Naive thymus-derived CD4-positive, alpha-beta T cell (primary cell): ENCODE measurements at regions not wholly inside any gene's neighbourhood (a gene's known extent, or its start where the extent isn't known, plus 50 kb on each side); places are given as distances from the start of the nearest gene placed in this dataset.

ENCODE experiments used
- ATAC-seq: fragments of 150-1000 bp; cut with Tn5 transposase; 2 replicates; pipeline ENCODE4 v1.10.0; 2021; ENCODE audit warnings: mild to moderate bottlenecking, moderate library complexity
- CTCF ChIA-PET: fragments of 350-600 bp; sonication (Branson Sonifier 250); formaldehyde crosslinking; loops from one replicate; lab custom pipeline; 2021; ENCODE audit warnings: antibody characterized with exemption; lab: Charles Lee
- POLR2A ChIA-PET: fragments of 350-600 bp; sonication (Branson Sonifier 250); formaldehyde crosslinking; loops from one replicate; lab custom pipeline; 2021; ENCODE audit warnings: antibody characterized with exemption, inconsistent platforms; lab: Charles Lee
- DNase-seq, 9 donors: peaks; one replicate each; pipeline versions ENCODE4 v3.0.0 to v3.0.0-alpha.2; 2020 to 2022; ENCODE audit warnings: mixed read lengths in 1 of 9
- H3K27ac ChIP-seq: one replicate; pipeline ENCODE4 v1.7.0; 2013; ENCODE audit warnings: mild to moderate bottlenecking, low read depth, low read length, moderate library complexity
- H3K27me3 ChIP-seq, 2 donors: one replicate each; pipeline ENCODE4 v1.7.0; 2013; ENCODE audit warnings: low read length in 2 of 2, mild to moderate bottlenecking in 2 of 2, moderate library complexity in 2 of 2; ENCODE audit not compliant: control insufficient read depth in 2 of 2, insufficient read depth in 2 of 2
- H3K36me3 ChIP-seq, 3 experiments: 1 replicate in 2 of 3; 2 replicates in 1 of 3; pipeline ENCODE4 v1.7.0; 2013; ENCODE audit warnings: low read length in 3 of 3, mild to moderate bottlenecking in 3 of 3, moderate library complexity in 1 of 3; ENCODE audit not compliant: insufficient read depth in 3 of 3, control insufficient read depth in 2 of 3
- H3K4me1 ChIP-seq, 2 donors: one replicate each; pipeline ENCODE4 v1.7.0; 2013; ENCODE audit warnings: low read length in 2 of 2, mild to moderate bottlenecking in 2 of 2, moderate library complexity in 1 of 2; ENCODE audit not compliant: control insufficient read depth in 2 of 2, insufficient read depth in 2 of 2
- H3K4me3 ChIP-seq: 2 replicates; pipeline ENCODE4 v1.7.0; 2013; ENCODE audit warnings: mild to moderate bottlenecking, low read length
- H3K9me3 ChIP-seq, 3 experiments: 1 replicate in 2 of 3; 2 replicates in 1 of 3; pipeline ENCODE4 v1.7.0; 2013; ENCODE audit warnings: low read length in 3 of 3; ENCODE audit not compliant: control insufficient read depth in 2 of 3
- H3K27ac Mint-ChIP-seq, 9 donors: one replicate each; pipeline ENCODE4 v1.8.0; 2020 to 2022; ENCODE audit warnings: mixed read lengths in 9 of 9, mild to moderate bottlenecking in 8 of 9, moderate library complexity in 5 of 9, inconsistent platforms in 2 of 9
- H3K27me3 Mint-ChIP-seq, 5 donors: one replicate each; pipeline ENCODE4 v1.8.0; 2021 to 2022; ENCODE audit warnings: mixed read lengths in 5 of 5, mild to moderate bottlenecking in 1 of 5
- H3K36me3 Mint-ChIP-seq, 5 donors: one replicate each; pipeline ENCODE4 v1.8.0; 2020 to 2022; ENCODE audit warnings: mixed read lengths in 5 of 5, mild to moderate bottlenecking in 3 of 5, inconsistent platforms in 1 of 5
- H3K4me1 Mint-ChIP-seq, 7 donors: one replicate each; pipeline ENCODE4 v1.8.0; 2020 to 2022; ENCODE audit warnings: mixed read lengths in 7 of 7, mild to moderate bottlenecking in 3 of 7, inconsistent platforms in 1 of 7
- H3K4me3 Mint-ChIP-seq, 10 donors: one replicate each; pipeline ENCODE4 v1.8.0; 2020 to 2022; ENCODE audit warnings: mild to moderate bottlenecking in 10 of 10, mixed read lengths in 10 of 10, moderate library complexity in 6 of 10, inconsistent platforms in 2 of 10
- H3K9me3 Mint-ChIP-seq, 11 donors: one replicate each; pipeline ENCODE4 v1.8.0; 2020 to 2022; ENCODE audit warnings: mixed read lengths in 11 of 11, mild to moderate bottlenecking in 4 of 11, inconsistent platforms in 1 of 11, moderate library complexity in 1 of 11
- intact Hi-C, 2 donors: fragments of 100-400 bp; cut with micrococcal nuclease; formaldehyde crosslinking; loops; one replicate each; pipeline ENCODE4 v1.15.1; 2023

GRCh38 chr22:22768885-22769284 lies 118.7 kb upstream of the IGLL5 start:
- ChIA-PET CTCF (interaction anchor here (0.8 to 2.4 kb wide), 8 partner anchors 9 to 189 kb away, joined by 3 to 29 read pairs (median 4); no protein-coding TSS in a partner anchor), POLR2A (no interaction called here)
- no peaks in the 10 kb centered on the region for H3K9me3 ChIP-seq
- intact Hi-C loops: no loop called here
- H3K4me1 ChIP-seq: peaks cover 0 to 49% of the 10 kb centered on the region in 2 donors
- H3K9me3 Mint-ChIP-seq: peaks cover 0 to 2% (median 0%) of the 10 kb centered on the region in 11 donors
- no peak for ATAC-seq
- no peak overlapping the region for H3K27ac ChIP-seq
- H3K4me3 Mint-ChIP-seq: no peak overlapping the region
- H3K27ac Mint-ChIP-seq: no peak overlapping the region
- H3K36me3 Mint-ChIP-seq: no peaks in the 10 kb centered on the region
- peaks cover 5 to 26% (median 11%) of the 10 kb centered on the region in 5 donors for H3K27me3 Mint-ChIP-seq
- DNase-seq: no peak
- H3K4me1 Mint-ChIP-seq: peaks cover 0 to 5% (median 0%) of the 10 kb centered on the region in 7 donors
- no peaks in the 10 kb centered on the region for H3K36me3 ChIP-seq
- no peak overlapping the region for H3K4me3 ChIP-seq
- no peaks in the 10 kb centered on the region for H3K27me3 ChIP-seq

- ATAC-seq (no peak), DNase-seq (no peak)
- peaks cover 0 to 6% (median 0%) of the 10 kb centered on the region in 7 donors for H3K4me1 Mint-ChIP-seq
- CTCF ChIA-PET: interaction anchor here (0.8 to 2.4 kb wide), 13 partner anchors 9 to 188 kb away, joined by 3 to 29 read pairs (median 4); no protein-coding TSS in a partner anchor
- POLR2A ChIA-PET: no interaction called here
- peaks cover 5 to 26% (median 11%) of the 10 kb centered on the region in 5 donors for H3K27me3 Mint-ChIP-seq
- H3K27ac ChIP-seq: no peak overlapping the region
- peaks cover 0 to 2% (median 0%) of the 10 kb centered on the region in 11 donors for H3K9me3 Mint-ChIP-seq
- no peaks in the 10 kb centered on the region for H3K27me3 ChIP-seq
- H3K9me3 ChIP-seq: no peaks in the 10 kb centered on the region
- intact Hi-C loops: no loop called here
- no peak overlapping the region for H3K4me3 ChIP-seq
- H3K27ac Mint-ChIP-seq: no peak overlapping the region
- H3K36me3 ChIP-seq: no peaks in the 10 kb centered on the region
- H3K4me1 ChIP-seq: peaks cover 0 to 46% of the 10 kb centered on the region in 2 donors
- H3K4me3 Mint-ChIP-seq: no peak overlapping the region
- no peaks in the 10 kb centered on the region for H3K36me3 Mint-ChIP-seq
Observed at GRCh38 chr22:22769434-22770279, 118.0 kb upstream of the IGLL5 start.

- Histone ChIP-seq H3K4me1 (peaks cover 0 to 49% of the 10 kb centered on the region in 2 donors), H3K27ac (no peak overlapping the region), H3K9me3 (no peaks in the 10 kb centered on the region), H3K4me3 (no peak overlapping the region), H3K27me3 (no peaks in the 10 kb centered on the region), H3K36me3 (no peaks in the 10 kb centered on the region)
- intact Hi-C loops: no loop called here
- H3K4me3 Mint-ChIP-seq: no peak overlapping the region
- H3K9me3 Mint-ChIP-seq: peaks cover 0 to 2% (median 0%) of the 10 kb centered on the region in 11 donors
- no peaks in the 10 kb centered on the region for H3K36me3 Mint-ChIP-seq
- peak overlapping the region in 1 of 9 donors; percentile 18 for H3K27ac Mint-ChIP-seq
- DNase-seq (peak in 7 of 9 donors; percentile 9 to 52 (median 28)), ATAC-seq (peak; percentile 75)
- POLR2A ChIA-PET: no interaction called here
- CTCF ChIA-PET: interaction anchor here (0.7 to 2.4 kb wide), 10 partner anchors 9 to 114 kb away, joined by 3 to 29 read pairs (median 4); no protein-coding TSS in a partner anchor
- H3K4me1 Mint-ChIP-seq: peaks cover 0 to 6% (median 0%) of the 10 kb centered on the region in 7 donors
- peaks cover 5 to 26% (median 11%) of the 10 kb centered on the region in 5 donors for H3K27me3 Mint-ChIP-seq
Observed at GRCh38 chr22:22770280-22770871, 117.2 kb upstream of the IGLL5 start.

GRCh38 chr22:22770881-22771280 lies 116.7 kb upstream of the IGLL5 start:
- H3K9me3 ChIP-seq: no peaks in the 10 kb centered on the region
- H3K27me3 Mint-ChIP-seq: peaks cover 5 to 29% (median 11%) of the 10 kb centered on the region in 5 donors
- peak overlapping the region in 2 of 9 donors; percentile 18 to 27 for H3K27ac Mint-ChIP-seq
- ChIA-PET POLR2A (no interaction called here), CTCF (interaction anchor here (0.7 to 2.4 kb wide), 8 partner anchors 9 to 113 kb away, joined by 3 to 29 read pairs (median 4); no protein-coding TSS in a partner anchor)
- intact Hi-C loops: no loop called here
- no peak overlapping the region for H3K4me3 Mint-ChIP-seq
- no peaks in the 10 kb centered on the region for H3K27me3 ChIP-seq
- no peak overlapping the region for H3K27ac ChIP-seq
- H3K4me1 ChIP-seq: peaks cover 0 to 49% of the 10 kb centered on the region in 2 donors
- peaks cover 0 to 2% (median 0%) of the 10 kb centered on the region in 11 donors for H3K9me3 Mint-ChIP-seq
- DNase-seq (no peak), ATAC-seq (no peak)
- H3K4me1 Mint-ChIP-seq: peaks cover 0 to 6% (median 0%) of the 10 kb centered on the region in 7 donors
- H3K36me3 Mint-ChIP-seq: no peaks in the 10 kb centered on the region
- H3K4me3 ChIP-seq: no peak overlapping the region
- no peaks in the 10 kb centered on the region for H3K36me3 ChIP-seq

- POLR2A ChIA-PET: interaction anchor here (1.7 kb wide), 1 partner anchor 27 kb away, joined by 3 read pairs; no protein-coding TSS in a partner anchor
- H3K4me1 ChIP-seq: peaks cover 0 to 49% of the 10 kb centered on the region in 2 donors
- Mint-ChIP-seq H3K9me3 (peaks cover 0 to 2% (median 0%) of the 10 kb centered on the region in 11 donors), H3K4me3 (no peak overlapping the region), H3K27me3 (peaks cover 0 to 27% (median 9%) of the 10 kb centered on the region in 5 donors), H3K27ac (no peak overlapping the region), H3K36me3 (no peaks in the 10 kb centered on the region), H3K4me1 (peaks cover 0 to 6% (median 0%) of the 10 kb centered on the region in 7 donors)
- no peak for DNase-seq
- no peak for ATAC-seq
- no peaks in the 10 kb centered on the region for H3K36me3 ChIP-seq
- no peaks in the 10 kb centered on the region for H3K9me3 ChIP-seq
- no peak overlapping the region for H3K27ac ChIP-seq
- intact Hi-C loops: no loop called here
- CTCF ChIA-PET: interaction anchor here (0.8 to 1.8 kb wide), 4 partner anchors 16 to 186 kb away, joined by 3 to 5 read pairs (median 3); no protein-coding TSS in a partner anchor
- H3K4me3 ChIP-seq: no peak overlapping the region
- no peaks in the 10 kb centered on the region for H3K27me3 ChIP-seq
Observed at GRCh38 chr22:22771696-22772377, 115.8 kb upstream of the IGLL5 start.

GRCh38 chr22:22772396-22772795 lies 115.2 kb upstream of the IGLL5 start:
- Histone ChIP-seq H3K27ac (no peak overlapping the region), H3K4me1 (peaks cover 0 to 45% of the 10 kb centered on the region in 2 donors), H3K27me3 (no peaks in the 10 kb centered on the region), H3K36me3 (no peaks in the 10 kb centered on the region), H3K4me3 (no peak overlapping the region), H3K9me3 (no peaks in the 10 kb centered on the region)
- no peaks in the 10 kb centered on the region for H3K36me3 Mint-ChIP-seq
- DNase-seq: no peak
- ChIA-PET CTCF (interaction anchor here (0.8 to 1.8 kb wide), 4 partner anchors 16 to 185 kb away, joined by 3 to 5 read pairs (median 3); no protein-coding TSS in a partner anchor), POLR2A (interaction anchor here (0.9 to 1.7 kb wide), 2 partner anchors 17 to 26 kb away, joined by 3 read pairs; no protein-coding TSS in a partner anchor)
- H3K4me3 Mint-ChIP-seq: no peak overlapping the region
- no peak for ATAC-seq
- H3K9me3 Mint-ChIP-seq: peaks cover 0 to 2% (median 0%) of the 10 kb centered on the region in 11 donors
- H3K27ac Mint-ChIP-seq: no peak overlapping the region
- peaks cover 0 to 27% (median 9%) of the 10 kb centered on the region in 5 donors for H3K27me3 Mint-ChIP-seq
- H3K4me1 Mint-ChIP-seq: peaks cover 0 to 6% (median 0%) of the 10 kb centered on the region in 7 donors
- intact Hi-C loops: no loop called here
